ENCODE measurements at regions not wholly inside any gene's neighbourhood (a gene's known extent, or its start where the extent isn't known, plus 50 kb on each side); places are given as distances from the start of the nearest gene placed in this dataset.
"Not testable (repeated sequence)": the region's sequence is repeated elsewhere in the genome, so short reads cannot be mapped to it uniquely, and the experiment has no call there.

DNA sequence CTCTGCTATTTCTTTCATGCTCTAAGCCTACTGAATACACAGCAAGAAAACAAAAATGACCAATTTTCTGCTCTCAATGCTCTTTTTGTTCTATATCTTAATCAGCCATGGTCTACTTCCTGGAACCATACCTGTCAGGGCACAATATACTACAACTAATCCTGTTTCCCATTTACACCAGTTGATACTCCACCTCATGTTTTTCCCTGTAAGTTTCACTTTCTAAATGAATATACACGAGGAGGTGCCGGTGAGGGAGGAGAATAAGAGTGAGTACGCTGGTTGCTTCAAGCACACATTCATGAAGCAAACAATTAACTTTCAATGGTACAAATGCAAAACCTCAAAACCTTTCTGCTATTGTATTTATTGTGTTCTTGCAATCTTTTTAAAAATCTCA is 443.1 kb upstream of the ID4 start:
- WGBS, 5 donors, result 28 to 52% (median 47%) methylated on average over 3 of the region's 3 CpGs
- TF ChIP-seq POLR2AphosphoS5 (IDR thresholded peaks at IDR 0.05), result no peak
- no peak for TF ChIP-seq CTCF (IDR thresholded peaks at IDR 0.05)
- TF ChIP-seq POLR2A (IDR thresholded peaks at IDR 0.05), result no peak
- TF ChIP-seq EP300 (IDR thresholded peaks at IDR 0.05), result no peak
- H3K27ac ChIP-seq, result peak overlapping the region in 1 of 5 donors; percentile 34
- H3K36me3 ChIP-seq, result no peaks in the 10 kb centered on the region
- intact Hi-C loops (cut with DNase I; ENCODE audit: low total_unique reads), result no loop called here
- H3K4me1 ChIP-seq, result no peaks in the 10 kb centered on the region
- H3K4me3 ChIP-seq, result no peak overlapping the region
- no peaks in the 10 kb centered on the region for H3K9me3 ChIP-seq
- DNase-seq, result peak in 1 of 2 donors; percentile 48
- H3K27me3 ChIP-seq, result no peaks in the 10 kb centered on the region

- Histone ChIP-seq H3K36me3 (no peaks in the 10 kb centered on the region), H3K9me3 (no peaks in the 10 kb centered on the region), H3K27ac (no peak overlapping the region), H3K4me1 (no peaks in the 10 kb centered on the region), H3K4me3 (no peak overlapping the region), H3K27me3 (no peaks in the 10 kb centered on the region)
- no peak for DNase-seq
- intact Hi-C loops (cut with DNase I; ENCODE audit: low total_unique reads), result no loop called here
- 34 to 56% (median 53%) methylated on average over 4 of the region's 4 CpGs for WGBS, 5 donors
- TF ChIP-seq POLR2A (IDR thresholded peaks at IDR 0.05) (no peak), EP300 (IDR thresholded peaks at IDR 0.05) (no peak), POLR2AphosphoS5 (IDR thresholded peaks at IDR 0.05) (no peak), CTCF (IDR thresholded peaks at IDR 0.05) (no peak)
These were observed 442.5 kb upstream of the ID4 start for GRCh38 chr6:19394687-19395086.

DNA sequence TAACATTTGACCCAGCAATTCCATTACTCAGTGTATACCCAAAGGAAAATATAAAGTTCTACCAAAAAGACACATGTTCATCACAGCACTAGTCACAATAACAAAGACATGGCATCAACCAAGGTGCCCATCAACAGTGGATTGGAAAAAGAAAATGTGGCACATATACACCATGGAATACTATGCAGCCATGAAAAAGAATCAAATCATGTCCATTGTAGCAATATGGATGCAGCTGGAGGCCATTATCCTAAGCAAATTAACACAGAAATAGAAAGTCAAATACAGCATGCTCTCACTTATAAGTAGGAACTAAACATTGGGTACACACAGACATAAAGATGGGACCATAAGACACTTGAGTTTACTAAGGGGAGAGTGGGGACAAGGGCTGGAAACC is 441.9 kb upstream of the ID4 start:
- Histone ChIP-seq H3K27ac (no peak overlapping the region), H3K4me3 (no peak overlapping the region), H3K36me3 (no peaks in the 10 kb centered on the region), H3K27me3 (no peaks in the 10 kb centered on the region), H3K4me1 (no peaks in the 10 kb centered on the region), H3K9me3 (no peaks in the 10 kb centered on the region)
- TF ChIP-seq EP300 (IDR thresholded peaks at IDR 0.05), result no peak
- TF ChIP-seq POLR2AphosphoS5 (IDR thresholded peaks at IDR 0.05), result no peak
- TF ChIP-seq POLR2A (IDR thresholded peaks at IDR 0.05), result no peak
- no peak for TF ChIP-seq CTCF (IDR thresholded peaks at IDR 0.05)
- DNase-seq, result no peak
- intact Hi-C loops (cut with DNase I; ENCODE audit: low total_unique reads), result no loop called here

GRCh38 chr6:19399406-19399805 is 437.8 kb upstream of the ID4 start:
- peak in 1 of 2 donors; percentile 21 for DNase-seq
- no peak overlapping the region for H3K4me3 ChIP-seq
- WGBS, 5 donors, result 78 to 85% (median 80%) methylated on average over 7 of the region's 7 CpGs
- peaks cover 0 to 19% (median 8%) of the 10 kb centered on the region in 4 donors for H3K9me3 ChIP-seq
- no peaks in the 10 kb centered on the region for H3K36me3 ChIP-seq
- TF ChIP-seq POLR2AphosphoS5 (IDR thresholded peaks at IDR 0.05) (no peak), POLR2A (IDR thresholded peaks at IDR 0.05) (no peak), EP300 (IDR thresholded peaks at IDR 0.05) (no peak)
- intact Hi-C loops (cut with DNase I; ENCODE audit: low total_unique reads), result no loop called here
- no peak overlapping the region for H3K27ac ChIP-seq
- H3K4me1 ChIP-seq, result no peaks in the 10 kb centered on the region
- no peaks in the 10 kb centered on the region for H3K27me3 ChIP-seq

DNA sequence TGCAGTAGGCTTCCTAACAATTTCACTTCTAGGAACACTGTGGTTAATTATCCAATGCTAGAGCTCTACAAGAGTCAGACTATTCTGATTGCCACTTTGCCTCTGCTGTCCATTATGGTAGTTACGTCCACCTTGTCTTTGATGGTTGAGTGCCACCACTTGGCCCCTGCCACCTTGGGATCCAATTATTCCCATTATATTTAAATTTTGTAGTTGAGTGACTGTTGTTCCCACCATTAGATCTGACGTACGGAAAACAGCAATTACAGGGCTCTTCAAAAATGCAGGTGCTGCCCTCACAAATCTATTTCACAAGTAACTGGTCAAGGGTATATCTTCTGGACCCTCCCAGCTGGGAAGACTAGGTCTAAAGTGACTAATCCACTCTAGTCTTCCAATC is 432.3 kb upstream of the ID4 start:
- H3K27me3 ChIP-seq; H3K4me3 ChIP-seq; DNase-seq; H3K36me3 ChIP-seq; intact Hi-C loops (cut with DNase I; ENCODE audit: low total_unique reads); H3K27ac ChIP-seq; H3K4me1 ChIP-seq: not testable (repeated sequence)
- peaks cover 0 to 38% (median 21%) of the 10 kb centered on the region in 4 donors for H3K9me3 ChIP-seq
- 78 to 98% (median 81%) methylated on average over 3 of the region's 3 CpGs for WGBS, 5 donors
